ENCODE measurements at regions not wholly inside any gene's neighbourhood (a gene's known extent, or its start where the extent isn't known, plus 50 kb on each side); places are given as distances from the start of the nearest gene placed in this dataset.

DNA sequence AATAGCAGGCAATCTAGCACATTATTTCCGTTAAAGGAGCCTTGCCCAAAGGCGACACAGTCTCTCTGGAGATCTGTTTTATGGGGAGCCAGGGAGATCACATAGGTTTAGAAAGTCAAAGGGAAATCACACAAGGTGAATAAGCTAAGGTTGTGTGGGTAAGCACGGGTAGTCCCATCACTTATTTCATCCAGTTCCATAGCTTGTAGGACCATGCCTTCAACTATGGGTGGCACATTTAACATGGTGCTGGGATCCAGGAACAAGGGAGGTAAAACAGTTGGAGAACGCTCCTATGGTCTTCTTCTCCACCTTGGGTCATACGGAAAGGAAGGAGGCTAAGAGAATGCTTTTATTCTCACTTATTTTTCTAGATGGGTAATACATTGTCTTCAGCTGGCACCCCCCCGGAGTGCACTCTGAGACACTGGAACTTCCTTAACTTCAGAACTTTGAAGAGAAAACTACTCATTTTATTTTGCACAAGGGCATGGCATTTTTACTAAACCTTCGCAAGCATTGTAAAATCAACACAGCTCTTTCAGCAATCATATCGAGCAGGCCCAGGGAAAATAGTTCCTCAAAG, 435.4 kb downstream of the KIF20B start:
- Histone ChIP-seq H3K36me3 (ENCODE audit: control insufficient read depth, insufficient read depth, low read length) (no peaks in the 10 kb centered on the region), H3K27me3 (ENCODE audit: control insufficient read depth, insufficient read depth, low read length) (no peaks in the 10 kb centered on the region), H3K4me3 (ENCODE audit: low read depth, low read length) (no peak overlapping the region)
- TF ChIP-seq, protein P1, sequence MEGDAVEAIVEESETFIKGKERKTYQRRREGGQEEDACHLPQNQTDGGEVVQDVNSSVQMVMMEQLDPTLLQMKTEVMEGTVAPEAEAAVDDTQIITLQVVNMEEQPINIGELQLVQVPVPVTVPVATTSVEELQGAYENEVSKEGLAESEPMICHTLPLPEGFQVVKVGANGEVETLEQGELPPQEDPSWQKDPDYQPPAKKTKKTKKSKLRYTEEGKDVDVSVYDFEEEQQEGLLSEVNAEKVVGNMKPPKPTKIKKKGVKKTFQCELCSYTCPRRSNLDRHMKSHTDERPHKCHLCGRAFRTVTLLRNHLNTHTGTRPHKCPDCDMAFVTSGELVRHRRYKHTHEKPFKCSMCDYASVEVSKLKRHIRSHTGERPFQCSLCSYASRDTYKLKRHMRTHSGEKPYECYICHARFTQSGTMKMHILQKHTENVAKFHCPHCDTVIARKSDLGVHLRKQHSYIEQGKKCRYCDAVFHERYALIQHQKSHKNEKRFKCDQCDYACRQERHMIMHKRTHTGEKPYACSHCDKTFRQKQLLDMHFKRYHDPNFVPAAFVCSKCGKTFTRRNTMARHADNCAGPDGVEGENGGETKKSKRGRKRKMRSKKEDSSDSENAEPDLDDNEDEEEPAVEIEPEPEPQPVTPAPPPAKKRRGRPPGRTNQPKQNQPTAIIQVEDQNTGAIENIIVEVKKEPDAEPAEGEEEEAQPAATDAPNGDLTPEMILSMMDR (IDR thresholded peaks at IDR 0.05; ENCODE audit: insufficient read depth, low read depth, low read length): no peak
- DNase-seq (ENCODE audit: low read depth): no peak
- POLR2A ChIA-PET: no interaction called here
- CTCF ChIA-PET: interaction anchor here (1.1 kb wide), 1 partner anchor 11 kb away, joined by 4 read pairs; no protein-coding TSS in a partner anchor

DNA sequence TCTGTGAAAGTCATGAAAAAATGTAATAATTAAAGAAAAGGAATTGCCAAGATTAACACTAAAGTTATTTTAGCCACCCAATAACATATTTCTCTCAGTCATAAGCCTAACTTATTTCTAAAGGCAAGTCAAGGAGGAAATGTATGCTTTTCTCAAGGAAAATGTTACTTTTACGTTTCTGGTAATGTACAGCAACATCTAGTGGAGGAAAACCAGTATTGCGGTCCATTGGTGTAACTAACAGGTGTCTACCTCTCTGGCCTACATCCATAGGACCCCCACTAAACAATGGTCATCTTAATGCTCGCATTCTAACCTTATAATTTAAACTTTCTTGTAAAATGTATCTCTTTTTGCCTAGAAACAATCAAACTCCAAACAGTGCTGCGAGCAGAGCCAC, 437.5 kb downstream of the KIF20B start:
- Histone ChIP-seq H3K36me3 (ENCODE audit: control insufficient read depth, insufficient read depth, low read length) (no peaks in the 10 kb centered on the region), H3K27me3 (ENCODE audit: control insufficient read depth, insufficient read depth, low read length) (no peaks in the 10 kb centered on the region), H3K4me3 (ENCODE audit: low read depth, low read length) (no peak overlapping the region)
- no peak for DNase-seq (ENCODE audit: low read depth)
- CTCF ChIA-PET: interaction anchor here (0.8 kb wide), 1 partner anchor 458 kb away, joined by 6 read pairs; no protein-coding TSS in a partner anchor
- TF ChIP-seq, protein P1 (IDR thresholded peaks at IDR 0.05; ENCODE audit: insufficient read depth, low read depth, low read length): peak; percentile 45
- POLR2A ChIA-PET: no interaction called here

DNA sequence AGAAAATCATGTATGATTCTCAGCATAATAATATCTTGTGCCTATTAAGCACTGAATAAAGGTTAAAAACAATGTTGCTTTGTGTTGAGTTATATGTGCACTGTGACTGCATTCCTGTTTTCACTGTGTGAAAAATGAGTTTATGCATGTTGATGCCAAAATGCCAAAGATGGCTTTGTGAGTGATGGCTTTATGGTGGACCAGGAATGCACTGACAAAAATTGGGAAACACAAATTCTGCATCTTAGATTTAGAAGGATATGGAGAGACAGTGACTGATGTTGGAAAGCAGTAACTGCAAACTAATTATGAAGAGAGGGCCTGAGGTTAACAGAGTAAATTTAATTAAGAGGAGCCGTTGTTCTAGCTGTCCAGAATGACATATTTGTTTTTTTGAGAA, 440.4 kb downstream of the KIF20B start:
- POLR2A ChIA-PET: no interaction called here
- no peak for DNase-seq (ENCODE audit: low read depth)
- Histone ChIP-seq H3K4me3 (ENCODE audit: low read depth, low read length) (no peak overlapping the region), H3K27me3 (ENCODE audit: control insufficient read depth, insufficient read depth, low read length) (no peaks in the 10 kb centered on the region), H3K36me3 (ENCODE audit: control insufficient read depth, insufficient read depth, low read length) (no peaks in the 10 kb centered on the region)
- TF ChIP-seq, protein P1 (IDR thresholded peaks at IDR 0.05; ENCODE audit: insufficient read depth, low read depth, low read length): no peak
- CTCF ChIA-PET: interaction anchor here (0.5 kb wide), 1 partner anchor 721 kb away, joined by 3 read pairs; no protein-coding TSS in a partner anchor

DNA sequence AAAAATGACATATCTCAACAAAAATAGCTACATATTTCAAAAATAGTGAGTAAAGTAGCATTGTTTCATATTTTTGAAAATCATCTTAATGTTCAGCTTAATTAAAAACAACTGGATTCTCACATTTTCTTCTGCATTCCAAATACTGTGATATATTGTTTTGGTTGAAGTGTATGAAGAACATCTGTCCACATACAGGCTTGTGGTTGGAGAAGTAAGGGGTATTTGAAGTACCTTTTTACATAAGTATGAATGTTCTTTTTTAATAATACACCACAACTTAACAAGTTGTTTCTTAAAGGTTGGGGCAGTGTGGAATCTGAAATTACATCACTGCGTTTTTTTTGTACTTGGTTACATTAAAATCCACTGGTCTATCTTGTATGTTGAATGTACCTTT, 442.5 kb downstream of the KIF20B start:
- Histone ChIP-seq H3K27me3 (ENCODE audit: control insufficient read depth, insufficient read depth, low read length) (no peaks in the 10 kb centered on the region), H3K36me3 (ENCODE audit: control insufficient read depth, insufficient read depth, low read length) (no peaks in the 10 kb centered on the region), H3K4me3 (ENCODE audit: low read depth, low read length) (no peak overlapping the region)
- TF ChIP-seq, protein P1 (IDR thresholded peaks at IDR 0.05; ENCODE audit: insufficient read depth, low read depth, low read length): no peak
- ChIA-PET POLR2A (no interaction called here), CTCF (interaction anchor here (0.5 kb wide), 1 partner anchor 670 kb away, joined by 3 read pairs; no protein-coding TSS in a partner anchor)
- no peak for DNase-seq (ENCODE audit: low read depth)

DNA sequence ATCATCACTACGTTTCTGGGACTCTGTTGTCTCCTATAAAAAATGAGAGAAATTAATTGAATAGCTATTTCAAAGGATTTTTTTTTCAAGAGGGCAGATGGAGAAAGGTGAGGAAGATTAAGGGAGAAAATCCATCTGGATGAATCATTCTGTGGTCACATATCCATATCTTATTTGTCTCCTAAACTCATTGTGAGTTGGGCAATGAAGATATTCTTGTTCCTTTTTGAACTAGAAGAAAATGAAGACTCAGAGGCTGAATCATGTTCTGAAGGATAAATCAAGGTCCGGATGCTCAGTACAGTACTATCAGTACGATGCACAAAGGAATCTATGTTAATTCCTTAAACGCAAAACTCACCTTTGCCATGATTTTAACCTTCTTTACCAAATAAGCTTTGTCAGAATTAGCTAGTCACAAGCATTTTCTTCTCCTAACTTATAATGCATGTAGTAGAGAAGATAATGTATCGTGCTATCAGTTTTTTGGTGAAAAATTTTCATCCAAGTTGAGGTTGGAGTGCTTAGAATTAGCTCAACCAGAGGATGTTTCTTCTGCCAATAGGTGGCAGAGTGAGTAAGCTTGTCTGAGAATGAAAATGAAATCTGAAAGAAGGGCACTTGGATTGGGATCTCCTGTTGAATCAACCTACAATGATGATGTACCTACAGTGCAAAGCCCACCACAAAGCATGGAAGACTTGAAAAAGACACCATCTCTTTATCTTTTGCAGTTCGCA, 446.9 kb downstream of the KIF20B start:
- no peak for DNase-seq (ENCODE audit: low read depth)
- TF ChIP-seq, protein P1 (IDR thresholded peaks at IDR 0.05; ENCODE audit: insufficient read depth, low read depth, low read length): peak; percentile 69
- H3K36me3 ChIP-seq (ENCODE audit: control insufficient read depth, insufficient read depth, low read length): no peaks in the 10 kb centered on the region
- POLR2A ChIA-PET: no interaction called here
- CTCF ChIA-PET: interaction anchor here (0.6 to 1.5 kb wide), 13 partner anchors 11 to 1810 kb away, joined by 3 to 6 read pairs (median 4); no protein-coding TSS in a partner anchor
- no peaks in the 10 kb centered on the region for H3K27me3 ChIP-seq (ENCODE audit: control insufficient read depth, insufficient read depth, low read length)
- no peak overlapping the region for H3K4me3 ChIP-seq (ENCODE audit: low read depth, low read length)

Data from BJ (cell line).